D341Med (cell line): ENCODE measurements at regions not wholly inside any gene's neighbourhood (a gene's known extent, or its start where the extent isn't known, plus 50 kb on each side); places are given as distances from the start of the nearest gene placed in this dataset.
"Not testable (repeated sequence)": the region's sequence is repeated elsewhere in the genome, so short reads cannot be mapped to it uniquely, and the experiment has no call there.

Experiments used
- DNase-seq: peaks from one replicate; pipeline ENCODE4 v3.0.0; 2012; ENCODE audit warnings: low spot score

DNA sequence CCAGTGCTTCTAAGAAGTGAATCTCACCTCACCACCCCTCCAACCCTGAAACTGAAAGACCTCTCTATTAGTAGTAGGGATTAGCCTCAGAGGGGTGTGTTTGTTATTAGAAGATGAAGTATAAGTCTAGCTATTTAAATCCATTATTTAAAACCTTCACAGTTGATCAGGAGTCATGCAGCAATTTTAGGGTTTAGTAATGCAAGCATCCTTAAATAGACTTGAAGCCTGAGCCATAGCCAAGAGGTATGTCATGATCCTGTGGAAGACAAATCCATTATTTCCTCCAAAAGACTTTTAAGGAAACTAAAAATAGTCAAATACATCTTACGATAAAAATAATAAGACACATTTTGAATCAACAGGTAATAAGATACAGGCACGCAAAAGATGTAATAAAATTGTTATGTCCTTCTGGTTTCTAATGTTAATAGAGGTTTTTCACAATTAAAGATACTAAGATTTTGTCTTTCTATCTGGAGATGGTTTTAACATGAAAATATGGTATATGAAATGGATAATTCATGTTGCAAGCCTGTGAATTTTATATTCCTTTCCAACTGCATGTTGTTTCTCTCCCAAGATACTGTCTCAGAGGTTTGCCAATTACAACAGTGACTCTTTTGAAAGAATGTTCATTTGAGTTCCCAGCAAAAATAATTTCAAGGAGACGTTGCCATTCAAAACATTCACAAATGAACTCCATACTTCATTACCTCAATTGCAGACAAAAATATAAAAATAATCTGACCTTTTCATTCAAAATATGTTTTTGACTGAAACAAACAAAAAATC is 68.0 kb downstream of the LUZP4 start:
- no peak for DNase-seq

DNA sequence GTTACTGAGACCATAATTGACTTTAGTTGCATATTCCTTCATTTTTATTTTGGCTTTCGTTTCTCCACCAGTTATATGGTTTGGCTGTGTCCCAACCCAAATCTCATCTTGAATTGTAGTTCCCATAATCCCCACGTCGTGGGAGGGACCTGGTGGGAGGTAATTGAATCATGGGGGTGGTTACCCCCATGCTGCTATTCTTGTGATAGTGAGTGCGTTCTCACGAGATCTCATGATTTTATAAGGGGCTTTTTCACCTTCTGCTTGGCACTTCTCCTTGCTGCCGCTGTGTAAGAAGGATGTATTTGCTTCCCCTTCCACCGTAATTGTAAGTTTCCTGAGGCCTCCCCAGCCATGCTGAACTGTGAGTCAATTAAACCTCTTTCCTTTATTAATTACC is 70.0 kb downstream of the LUZP4 start:
- not testable (repeated sequence) for DNase-seq

DNA sequence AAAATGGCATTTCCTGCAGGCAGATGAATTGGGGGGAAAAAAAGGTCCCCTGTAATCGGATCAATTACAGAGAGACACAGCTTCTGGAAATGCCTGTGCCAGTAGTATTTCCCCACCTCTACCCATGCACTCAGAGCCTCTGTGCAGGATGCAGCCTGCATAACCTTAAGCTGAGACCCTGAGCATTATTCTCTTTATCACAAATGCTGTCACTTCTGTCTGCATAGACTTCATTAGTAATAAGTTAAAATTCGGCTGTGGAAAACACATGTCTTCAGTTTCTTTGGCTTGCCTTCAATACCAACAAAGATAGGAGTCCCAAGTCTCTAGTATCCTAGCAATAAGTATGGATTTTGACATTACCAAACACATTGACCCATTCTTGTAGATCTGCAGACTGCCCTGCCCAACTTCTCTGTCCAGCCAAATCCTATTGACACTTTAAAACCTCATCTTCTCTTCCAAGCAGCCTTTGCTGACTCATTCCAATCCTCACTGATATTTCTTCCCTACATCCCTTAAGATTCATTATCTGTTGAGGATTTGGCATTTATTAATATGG is 70.8 kb downstream of the LUZP4 start:
- DNase-seq: no peak

DNA sequence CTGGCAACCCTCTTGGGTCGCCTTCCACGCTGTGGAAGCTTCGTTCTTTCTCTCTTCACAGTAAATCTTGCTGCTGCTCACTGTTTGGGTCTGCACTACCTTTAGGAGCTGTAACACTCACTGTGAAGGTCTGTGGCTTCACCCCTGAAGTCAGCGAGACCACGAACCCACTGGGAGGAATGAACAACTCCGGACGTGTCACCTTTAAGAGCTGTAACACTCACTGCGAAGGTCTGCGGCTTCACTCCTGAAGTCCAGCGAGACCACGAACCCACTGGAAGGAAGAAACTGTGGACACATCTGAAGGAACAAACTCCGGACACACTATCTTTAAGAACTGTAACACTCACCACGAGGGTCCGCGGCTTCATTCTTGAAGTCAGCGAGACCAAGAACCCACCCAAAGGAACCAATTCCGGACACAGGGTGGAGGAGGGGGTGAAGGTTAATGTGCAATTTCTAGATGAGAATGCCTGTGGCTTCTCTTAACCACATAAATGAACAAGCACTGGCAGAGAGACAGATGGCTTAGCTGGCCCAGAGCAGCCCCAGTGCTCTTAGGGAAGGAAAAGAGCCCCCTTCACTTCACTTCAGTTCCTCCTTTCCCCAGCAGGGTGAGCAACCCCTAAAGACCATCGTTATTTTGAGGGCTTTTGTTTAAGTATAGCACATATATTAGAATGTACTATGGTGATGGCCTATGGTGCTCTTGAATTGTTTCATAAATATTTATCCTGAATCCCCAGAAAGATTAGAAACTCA is 73.0 kb downstream of the LUZP4 start:
- DNase-seq: no peak

DNA sequence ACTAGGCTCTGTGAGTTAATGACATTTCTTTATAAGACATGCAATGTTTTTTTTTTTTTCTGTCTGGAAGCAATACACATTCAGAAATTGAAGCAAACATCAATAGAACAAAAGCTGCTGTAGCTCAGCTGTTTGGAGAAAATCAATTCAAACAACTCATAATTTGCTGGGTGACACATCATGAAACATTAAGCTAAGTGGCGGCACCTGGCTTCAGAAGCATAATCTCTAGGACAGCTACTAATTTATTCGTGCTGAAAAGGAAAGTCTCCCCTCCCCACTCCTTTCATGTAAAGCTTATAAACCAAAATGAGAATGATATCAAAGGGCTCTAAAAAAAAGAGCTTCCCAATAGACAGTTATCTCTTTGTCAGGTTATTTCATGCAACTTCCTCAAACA is 73.9 kb downstream of the LUZP4 start:
- no peak for DNase-seq

DNA sequence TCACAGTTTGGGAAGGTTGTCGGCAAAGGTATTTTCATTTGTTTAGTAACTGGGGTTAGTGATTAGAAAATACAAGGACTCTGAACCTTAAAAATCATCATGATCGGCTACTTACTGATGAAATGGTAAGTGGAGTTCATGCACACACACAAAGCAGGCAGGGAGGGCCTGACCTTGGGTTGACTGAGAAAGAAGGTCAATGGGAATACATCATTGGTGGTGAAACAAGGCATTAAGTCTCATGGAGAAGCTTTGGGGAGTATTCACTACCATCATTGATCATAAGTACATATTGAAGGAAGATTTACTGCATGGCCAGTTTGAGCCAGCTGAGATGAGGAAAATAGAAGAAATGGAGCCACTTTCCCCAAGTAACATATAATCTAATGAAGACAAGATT is 74.4 kb downstream of the LUZP4 start:
- DNase-seq: no peak

DNA sequence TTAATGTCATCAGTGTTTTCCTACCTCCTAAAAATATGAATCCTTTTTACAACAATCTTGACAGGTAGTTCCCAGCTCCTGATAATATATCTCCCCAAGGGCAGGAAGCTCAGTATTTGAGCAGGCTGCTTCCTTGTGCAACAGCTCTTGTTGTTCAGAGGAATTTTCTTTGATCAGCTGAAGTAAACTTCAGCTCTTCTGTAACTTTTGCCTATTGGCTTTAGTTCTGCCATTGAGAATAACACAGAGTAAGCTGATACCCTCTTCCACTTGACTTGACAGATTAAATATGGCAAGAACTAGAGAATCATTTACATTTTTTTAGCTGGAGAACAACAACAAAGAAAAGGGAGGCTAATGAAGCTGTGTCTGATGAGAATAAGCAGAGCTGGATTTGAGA is 75.2 kb downstream of the LUZP4 start:
- no peak for DNase-seq

DNA sequence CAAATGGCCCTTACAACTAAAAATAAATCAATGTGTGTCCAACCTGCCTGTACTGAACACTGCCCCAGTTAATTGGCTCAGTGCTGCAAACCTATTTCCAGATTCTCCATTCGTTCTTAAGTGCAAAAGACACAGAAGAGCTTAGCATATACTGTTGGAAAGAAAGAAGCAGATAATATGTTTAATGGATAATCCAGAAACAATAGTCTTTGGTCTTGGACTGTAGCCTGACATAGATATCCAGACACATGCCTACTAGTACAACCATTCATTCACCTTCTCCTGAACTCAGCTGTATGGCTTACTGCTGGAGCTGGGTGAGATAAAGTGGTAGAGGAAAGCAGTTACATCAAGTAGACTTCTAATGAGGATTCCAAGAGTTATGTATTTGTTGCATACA is 77.0 kb downstream of the LUZP4 start:
- no peak for DNase-seq

DNA sequence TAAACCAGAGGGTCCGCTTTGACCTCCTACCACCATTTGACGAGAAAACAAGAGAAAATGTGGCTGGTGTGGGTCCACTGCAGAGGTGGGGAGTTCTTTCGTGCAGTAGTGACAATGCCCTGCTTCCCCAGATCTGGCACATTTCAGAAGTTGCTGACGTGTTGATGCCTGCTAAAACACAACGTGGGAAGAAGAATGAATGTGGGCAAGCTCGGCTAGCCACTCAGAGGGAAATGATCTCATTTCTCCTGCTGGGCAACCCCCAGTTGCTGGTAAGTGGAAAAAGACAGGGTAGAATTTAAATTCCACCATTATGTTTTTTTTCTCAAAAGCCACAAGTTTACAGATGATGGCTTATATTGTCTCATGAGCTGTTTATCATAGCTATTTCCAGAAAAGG is 77.9 kb downstream of the LUZP4 start:
- DNase-seq: no peak

DNA sequence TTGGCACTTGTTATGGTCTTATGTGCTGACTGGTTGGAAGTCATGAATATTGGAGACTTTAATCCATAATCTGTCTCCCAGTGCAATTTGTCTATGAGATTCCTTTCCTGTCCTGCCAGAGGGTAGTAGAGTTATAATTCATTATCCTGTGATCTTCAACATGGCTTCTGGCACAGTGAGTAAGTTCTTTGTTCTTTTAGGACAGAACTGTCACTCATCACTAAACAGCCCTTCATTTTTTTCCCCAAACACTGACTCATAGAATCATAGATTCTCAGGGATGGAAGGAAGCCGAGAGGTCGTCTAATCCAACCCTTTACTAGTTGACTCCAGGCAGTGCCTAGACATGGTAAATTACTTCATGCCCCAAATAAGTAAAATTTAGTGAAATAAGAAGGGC is 78.4 kb downstream of the LUZP4 start:
- no peak for DNase-seq

DNA sequence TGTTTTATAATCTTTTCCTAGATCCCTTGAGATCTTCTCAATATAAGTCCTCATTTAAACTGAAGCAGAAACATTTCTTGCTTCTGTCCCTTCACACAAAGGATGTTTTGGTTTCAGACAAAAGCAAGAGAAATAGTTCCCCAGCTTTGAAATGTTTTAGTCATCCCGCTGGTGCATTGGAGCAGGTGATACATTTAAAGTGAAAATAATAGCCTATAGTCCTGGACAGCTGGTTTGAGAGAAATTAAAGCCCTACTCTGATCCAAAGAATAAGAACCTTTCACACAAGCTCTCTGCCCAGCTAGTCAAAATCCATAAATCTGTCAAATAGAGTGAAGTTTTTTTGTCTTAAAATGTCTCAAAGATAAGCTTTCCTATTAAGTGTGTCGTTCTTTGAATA is 79.4 kb downstream of the LUZP4 start:
- DNase-seq: no peak

DNA sequence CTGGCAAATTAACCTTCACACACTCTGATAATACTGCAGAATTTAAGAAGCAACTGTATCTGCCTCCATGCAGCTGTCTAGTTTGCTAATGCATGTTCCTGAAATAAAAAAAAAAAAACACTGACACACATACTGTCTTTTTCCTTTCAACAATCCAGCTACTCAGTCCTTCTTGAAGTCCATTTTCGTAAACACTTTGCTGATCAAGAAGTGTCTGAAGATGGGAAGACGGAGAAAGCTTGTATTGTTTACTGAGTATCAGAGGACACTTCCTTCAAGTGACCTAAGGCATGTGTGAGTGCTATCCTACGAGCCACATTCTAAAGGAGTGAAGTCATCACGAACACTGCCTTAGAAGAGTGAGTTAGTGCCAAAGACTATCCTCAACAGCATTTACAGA is 82.6 kb downstream of the LUZP4 start:
- no peak for DNase-seq

DNA sequence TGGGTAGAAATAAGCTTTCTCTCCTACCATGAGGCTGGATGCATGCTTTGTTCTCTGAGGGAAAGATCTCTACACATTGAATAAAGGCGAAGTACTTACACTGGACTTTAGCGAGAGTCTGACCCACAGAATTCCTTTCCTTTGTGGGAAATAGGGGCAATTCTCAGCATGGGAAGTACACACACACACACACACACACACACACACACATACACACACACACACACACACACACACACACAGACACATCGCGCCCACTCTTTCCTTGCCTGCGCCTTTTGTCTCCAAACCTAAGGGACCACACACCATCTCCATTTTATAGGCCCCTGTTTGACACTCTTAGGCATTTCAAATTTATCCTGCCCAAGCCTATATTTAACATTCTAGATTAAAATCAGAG is 83.8 kb downstream of the LUZP4 start:
- DNase-seq: no peak

DNA sequence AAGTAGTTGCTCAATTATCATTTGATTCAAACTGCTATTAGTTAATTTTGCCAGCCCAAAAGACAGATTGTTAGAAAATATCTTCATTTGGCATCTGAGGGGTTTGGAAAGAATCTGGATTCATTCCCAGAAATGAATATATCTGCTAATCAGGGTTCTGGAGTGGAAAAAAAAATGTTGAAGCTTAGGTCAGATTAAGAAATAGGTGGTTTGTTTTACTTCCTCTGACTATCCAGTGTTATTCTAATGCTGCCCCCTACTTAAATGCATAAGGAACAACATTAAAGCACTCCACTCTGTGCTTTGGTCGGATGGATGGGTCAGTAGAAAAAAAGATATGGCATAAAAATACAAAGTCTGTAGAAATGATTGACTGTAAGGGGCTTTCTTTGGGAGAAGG is 89.0 kb downstream of the LUZP4 start:
- no peak for DNase-seq

DNA sequence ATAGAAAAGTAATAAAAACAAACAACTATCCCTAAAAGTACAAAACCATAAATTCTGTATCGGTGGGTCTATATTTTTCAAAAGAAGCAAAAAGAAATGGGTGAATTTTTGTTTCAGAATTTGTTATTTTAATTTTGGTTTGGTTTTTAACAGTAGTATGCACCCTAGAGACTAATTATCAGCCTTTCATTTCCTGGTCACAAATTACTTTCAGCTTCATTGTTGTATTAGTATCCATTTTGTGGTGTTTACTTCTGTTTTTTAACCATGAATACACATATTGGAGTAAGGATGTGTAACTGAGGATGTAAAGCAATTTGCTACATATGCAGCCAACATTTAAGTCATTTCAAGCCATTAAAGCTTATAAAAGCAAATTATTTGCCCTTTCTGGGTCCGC is 97.8 kb downstream of the LUZP4 start:
- no peak for DNase-seq

DNA sequence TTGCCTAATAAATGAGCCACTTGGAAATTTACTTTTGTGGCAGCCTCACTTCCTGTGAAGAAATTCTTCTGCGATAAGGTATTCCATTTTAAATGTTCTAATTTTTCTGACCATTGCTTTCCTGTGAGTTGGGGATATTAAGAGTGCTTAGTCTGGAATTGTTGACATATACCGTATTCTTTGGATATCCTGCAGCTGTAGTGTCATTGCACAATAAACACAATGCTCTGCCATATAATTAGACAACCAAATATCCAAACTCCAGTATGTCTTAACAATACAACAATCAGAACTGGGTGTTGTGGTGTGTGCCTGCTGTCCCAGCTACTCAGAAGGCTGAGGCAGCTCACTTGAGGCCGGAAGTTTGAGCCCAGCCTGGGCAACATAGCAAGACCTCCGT is 99.4 kb downstream of the LUZP4 start:
- DNase-seq: no peak

DNA sequence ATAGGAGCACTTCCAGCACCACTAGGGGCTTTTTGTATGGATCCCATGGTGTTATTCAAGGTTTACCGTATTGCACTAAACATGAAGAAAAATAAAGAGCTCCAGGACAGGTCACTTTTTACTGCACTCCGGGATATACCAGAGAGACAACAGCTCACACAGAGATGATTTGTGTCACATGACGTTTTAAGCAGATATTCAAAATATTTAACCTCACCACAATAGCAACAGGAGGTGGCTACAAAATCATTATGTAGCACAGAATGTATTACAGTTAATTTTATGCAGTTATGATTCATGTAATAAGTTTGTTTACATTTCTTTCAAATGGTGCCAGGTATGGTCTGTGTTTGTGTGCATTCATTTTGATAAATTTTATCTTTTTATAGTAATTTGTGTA is 100.6 kb downstream of the LUZP4 start:
- no peak for DNase-seq

DNA sequence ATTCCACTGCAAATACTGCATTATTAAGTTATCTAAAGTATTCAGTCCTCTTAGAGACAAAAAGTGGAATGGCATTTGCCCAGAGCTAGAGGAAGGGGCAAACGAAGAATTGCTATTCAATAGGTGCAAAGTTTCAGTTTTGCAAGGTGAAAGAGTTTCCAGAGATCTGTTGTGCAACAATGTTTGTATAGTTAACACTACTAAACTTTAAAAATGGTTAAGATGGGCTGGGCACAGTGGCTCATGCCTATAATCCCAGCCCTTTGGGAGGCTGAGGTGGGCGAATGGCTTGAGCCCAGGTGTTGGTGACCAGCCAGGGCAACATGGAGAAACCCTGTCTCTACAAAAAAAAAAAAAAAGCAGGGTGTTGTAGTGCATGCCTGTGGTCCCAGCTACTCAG is 102.5 kb downstream of the LUZP4 start:
- DNase-seq: no peak

DNA sequence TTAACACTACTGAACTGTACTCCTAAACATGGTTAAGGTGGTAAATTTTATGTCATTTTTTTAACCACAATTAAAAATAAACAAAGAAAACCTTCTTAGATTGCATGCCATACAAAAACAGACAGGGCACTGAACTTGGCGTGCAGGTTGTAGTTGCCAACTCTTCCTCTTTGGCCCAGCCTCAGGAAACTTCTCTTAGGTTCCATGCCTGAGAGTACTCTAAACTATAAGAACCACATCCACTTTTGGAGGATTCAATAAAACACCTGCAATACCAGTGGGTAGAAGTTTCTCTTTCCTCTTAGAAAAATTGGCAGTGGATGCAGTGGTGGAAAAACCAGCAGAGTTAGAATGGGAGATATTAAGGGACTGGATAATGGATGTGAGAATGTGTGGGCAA is 103.4 kb downstream of the LUZP4 start:
- no peak for DNase-seq

DNA sequence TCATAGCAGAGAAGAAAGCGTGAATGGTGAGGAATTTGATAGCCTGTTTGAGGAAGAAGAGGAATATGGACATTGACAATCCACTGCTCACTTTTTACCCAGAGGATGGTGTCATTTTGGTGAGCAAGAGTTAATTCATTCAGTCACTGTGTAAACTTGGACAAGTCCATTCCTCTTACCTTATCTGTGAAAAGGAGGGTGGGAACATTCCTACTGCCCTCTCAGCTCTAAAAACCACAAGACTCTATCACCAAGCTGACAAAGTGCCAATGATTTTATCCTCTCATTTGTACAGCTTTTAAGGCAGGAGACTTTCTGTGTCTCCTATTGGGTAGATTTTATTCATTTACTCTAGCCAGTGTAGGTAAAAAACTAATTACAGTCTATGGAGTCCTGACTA is 103.8 kb downstream of the LUZP4 start:
- no peak for DNase-seq

DNA sequence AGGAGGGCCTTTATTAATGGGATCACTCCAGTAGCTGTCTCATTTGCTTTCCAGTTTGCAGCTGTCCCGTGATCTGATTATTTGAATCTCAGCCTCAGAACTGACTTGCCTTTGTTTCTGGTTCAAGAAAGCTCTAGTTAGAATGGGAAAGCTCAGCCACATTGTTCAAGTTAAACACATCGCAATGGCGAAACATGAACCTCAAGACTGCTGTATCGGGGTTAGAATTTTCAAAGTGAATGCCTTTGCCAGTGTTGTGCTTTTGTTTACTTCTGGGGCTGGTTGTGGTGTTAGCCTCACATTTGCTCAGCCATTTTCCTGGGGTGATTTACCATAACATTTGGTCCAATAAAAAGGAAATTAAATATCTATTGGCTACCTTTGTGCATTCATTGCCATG is 105.3 kb downstream of the LUZP4 start:
- not testable (repeated sequence) for DNase-seq

DNA sequence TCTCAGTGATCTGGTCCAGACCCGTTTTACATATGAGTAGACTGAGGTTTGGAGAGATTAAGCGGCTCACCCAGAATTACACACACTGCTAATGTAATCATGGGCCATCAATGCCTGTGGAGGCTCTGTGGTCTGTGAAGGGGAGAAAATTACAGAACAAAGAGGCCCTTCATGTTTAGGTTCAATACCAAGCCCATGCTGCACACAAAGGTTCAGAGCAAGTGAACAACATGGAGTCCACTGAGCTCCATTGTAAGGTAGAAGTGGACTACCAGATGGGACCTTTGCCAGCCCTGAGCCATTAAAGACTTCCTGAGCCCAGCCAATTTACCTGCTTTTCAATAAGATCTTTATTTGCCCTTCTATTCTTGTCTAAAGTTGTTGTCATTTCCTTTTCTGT is 109.8 kb downstream of the LUZP4 start:
- DNase-seq: no peak

DNA sequence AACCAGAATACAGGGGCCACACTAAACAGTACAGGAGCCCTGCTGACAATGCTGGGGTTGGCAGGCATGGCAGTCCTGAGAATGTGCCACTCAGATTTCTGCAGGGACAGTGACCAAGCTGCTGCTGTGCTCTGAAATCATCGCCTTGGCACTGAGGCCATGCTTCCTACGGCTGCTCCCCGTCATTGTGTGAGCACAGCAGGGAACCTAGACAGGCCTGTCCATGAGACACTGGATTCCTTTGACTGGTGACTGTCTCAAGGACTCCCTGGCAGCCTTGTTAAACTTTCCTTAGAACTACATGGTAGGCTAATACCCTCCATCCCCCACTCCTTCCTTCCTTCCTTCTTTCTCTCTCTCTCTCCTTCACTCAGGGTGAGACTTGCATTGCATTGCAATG is 111.4 kb downstream of the LUZP4 start:
- DNase-seq: no peak

DNA sequence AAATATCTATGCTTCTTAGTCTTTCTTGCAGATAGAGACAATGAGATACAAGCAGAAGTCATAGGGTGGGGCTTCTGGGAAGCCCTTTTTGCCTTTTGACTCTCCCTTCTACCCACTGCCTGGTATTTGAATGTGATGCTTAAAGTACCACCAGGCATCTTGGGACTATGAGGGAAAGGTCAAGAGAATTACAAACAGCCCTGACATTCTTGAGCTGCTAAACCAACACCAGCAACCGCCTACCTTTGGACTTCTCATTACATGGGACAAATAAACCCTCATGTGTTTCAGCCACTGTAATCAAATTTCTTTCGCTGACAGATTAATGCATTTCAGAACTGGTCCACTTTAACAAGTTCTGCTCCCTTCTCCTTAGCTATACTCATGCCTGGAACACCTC is 112.8 kb downstream of the LUZP4 start:
- no peak for DNase-seq
